Stimulated activated CD4-positive, alpha-beta T cell treated with anti-CD3 and anti-CD28 coated beads, Interleukin-2, amount 100 ng/mL, for 24 hours (primary cell): ENCODE measurements at regions not wholly inside any gene's neighbourhood (a gene's known extent, or its start where the extent isn't known, plus 50 kb on each side); places are given as distances from the start of the nearest gene placed in this dataset.

Experiments used
- DNase-seq, 2 donors: peaks; one replicate each; pipeline ENCODE4 v3.0.0-alpha.2; 2020

GRCh38 chr4:124017185-124017785 is 620.7 kb downstream of the SPRY1 start:
- DNase-seq: no peak

GRCh38 chr4:124018383-124019317 is 622.1 kb downstream of the SPRY1 start:
- DNase-seq: no peak

- no peak for DNase-seq
Measured at GRCh38 chr4:124019749-124020549, 623.4 kb downstream of the SPRY1 start.

GRCh38 chr4:124025000-124025399 is 628.4 kb downstream of the SPRY1 start:
- no peak for DNase-seq

- no peak for DNase-seq
Measured at GRCh38 chr4:124025428-124025827, 628.8 kb downstream of the SPRY1 start.

GRCh38 chr4:124028182-124028581 is 631.6 kb downstream of the SPRY1 start:
- no peak for DNase-seq

GRCh38 chr4:124030147-124030546 is 633.6 kb downstream of the SPRY1 start:
- DNase-seq: no peak

- no peak for DNase-seq
Measured at GRCh38 chr4:124032035-124032434, 635.4 kb downstream of the SPRY1 start.

- DNase-seq: no peak
Measured at GRCh38 chr4:124035364-124036041, 638.9 kb downstream of the SPRY1 start.

- no peak for DNase-seq
Measured at GRCh38 chr4:124037236-124037635, 640.6 kb downstream of the SPRY1 start.

- DNase-seq: no peak
Measured at GRCh38 chr4:124044330-124044729, 647.7 kb downstream of the SPRY1 start.

GRCh38 chr4:124044867-124045266 is 648.3 kb downstream of the SPRY1 start:
- DNase-seq: no peak

- DNase-seq: no peak
Measured at GRCh38 chr4:124046190-124046589, 649.6 kb downstream of the SPRY1 start.

- DNase-seq: no peak
Measured at GRCh38 chr4:124053872-124054538, 657.4 kb downstream of the SPRY1 start.

- DNase-seq: no peak
Measured at GRCh38 chr4:124055336-124055735, 657.2 kb downstream of the ANKRD50 start.

- no peak for DNase-seq
Measured at GRCh38 chr4:124055896-124056295, 656.6 kb downstream of the ANKRD50 start.

GRCh38 chr4:124060261-124060918 is 652.1 kb downstream of the ANKRD50 start:
- no peak for DNase-seq

- DNase-seq: no peak
Measured at GRCh38 chr4:124061413-124061812, 651.1 kb downstream of the ANKRD50 start.

GRCh38 chr4:124065422-124065821 is 647.1 kb downstream of the ANKRD50 start:
- DNase-seq: no peak

- DNase-seq: no peak
Measured at GRCh38 chr4:124065936-124066335, 646.6 kb downstream of the ANKRD50 start.

- DNase-seq: no peak
Measured at GRCh38 chr4:124066595-124066994, 645.9 kb downstream of the ANKRD50 start.

- DNase-seq: no peak
Measured at GRCh38 chr4:124067046-124067445, 645.5 kb downstream of the ANKRD50 start.
